ENCODE measurements at regions not wholly inside any gene's neighbourhood (a gene's known extent, or its start where the extent isn't known, plus 50 kb on each side); places are given as distances from the start of the nearest gene placed in this dataset.

DNA sequence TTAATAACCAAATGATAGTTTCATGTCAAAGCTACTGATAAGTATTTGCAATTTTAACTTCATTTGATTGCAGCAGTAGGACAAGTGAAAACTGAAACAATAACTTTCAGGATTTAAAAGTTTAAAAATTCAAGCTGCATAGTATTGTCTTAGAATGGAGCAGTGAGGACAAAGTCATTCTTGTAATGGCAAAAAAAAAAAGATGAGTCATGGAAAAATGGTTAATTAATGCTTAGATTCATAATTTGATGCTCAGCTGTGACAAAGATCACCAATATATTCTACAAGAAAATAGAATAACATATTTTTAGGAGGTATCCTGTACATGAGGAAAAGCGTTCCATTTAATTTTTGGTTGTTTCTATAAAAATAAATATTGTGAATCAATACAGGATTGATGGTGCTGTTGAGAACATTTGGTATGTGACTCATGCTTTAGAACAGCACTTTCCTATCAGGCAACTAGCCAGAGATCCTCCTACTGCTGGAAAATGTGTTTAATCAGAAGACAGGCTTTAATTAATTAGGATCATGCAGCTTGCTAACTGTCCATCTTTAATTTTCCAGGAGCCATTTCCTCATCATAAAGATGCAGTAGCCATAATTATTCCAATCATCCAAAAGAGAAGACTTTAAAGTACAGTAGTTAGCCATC lies 239.0 kb upstream of the MMADHC start:
- Mint-ChIP-seq H3K9me3 (no peaks in the 10 kb centered on the region; a peak in 2 of 5 replicates), H3K4me1 (peaks cover 12 to 22% of the 10 kb centered on the region in 2 experiments), H3K27me3 (ENCODE audit: low read depth) (no peaks in the 10 kb centered on the region), H3K4me3 (no peak overlapping the region), H3K27ac (no peak overlapping the region), H3K36me3 (ENCODE audit: insufficient read depth in 1 of 3, low read depth in 3 of 3) (peaks cover 0 to 3% (median 2%) of the 10 kb centered on the region in 3 experiments; a peak in 3 of 7 replicates)
- no peak overlapping the region for H4K91ac ChIP-seq (ENCODE audit: insufficient read length, low read depth, low read length)
- H4K8ac ChIP-seq (replicated peaks; ENCODE audit: insufficient read length, low read depth, low read length) = no peak overlapping the region
- no peak overlapping the region for H3T11ph ChIP-seq (ENCODE audit: low read length)
- peaks cover 1% of the 10 kb centered on the region; the same call in 1 of the 2 replicates for H3K4me1 ChIP-seq (ENCODE audit: insufficient read depth, low read length)
- H2AFZ ChIP-seq (ENCODE audit: low read length) = no peak overlapping the region
- no peak overlapping the region for H3K4ac ChIP-seq (ENCODE audit: low read depth, low read length)
- no peak overlapping the region for H4K5ac ChIP-seq (ENCODE audit: insufficient read length, low read depth, low read length)
- TF ChIP-seq, protein P1, sequence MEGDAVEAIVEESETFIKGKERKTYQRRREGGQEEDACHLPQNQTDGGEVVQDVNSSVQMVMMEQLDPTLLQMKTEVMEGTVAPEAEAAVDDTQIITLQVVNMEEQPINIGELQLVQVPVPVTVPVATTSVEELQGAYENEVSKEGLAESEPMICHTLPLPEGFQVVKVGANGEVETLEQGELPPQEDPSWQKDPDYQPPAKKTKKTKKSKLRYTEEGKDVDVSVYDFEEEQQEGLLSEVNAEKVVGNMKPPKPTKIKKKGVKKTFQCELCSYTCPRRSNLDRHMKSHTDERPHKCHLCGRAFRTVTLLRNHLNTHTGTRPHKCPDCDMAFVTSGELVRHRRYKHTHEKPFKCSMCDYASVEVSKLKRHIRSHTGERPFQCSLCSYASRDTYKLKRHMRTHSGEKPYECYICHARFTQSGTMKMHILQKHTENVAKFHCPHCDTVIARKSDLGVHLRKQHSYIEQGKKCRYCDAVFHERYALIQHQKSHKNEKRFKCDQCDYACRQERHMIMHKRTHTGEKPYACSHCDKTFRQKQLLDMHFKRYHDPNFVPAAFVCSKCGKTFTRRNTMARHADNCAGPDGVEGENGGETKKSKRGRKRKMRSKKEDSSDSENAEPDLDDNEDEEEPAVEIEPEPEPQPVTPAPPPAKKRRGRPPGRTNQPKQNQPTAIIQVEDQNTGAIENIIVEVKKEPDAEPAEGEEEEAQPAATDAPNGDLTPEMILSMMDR (conservative IDR thresholded peaks at IDR 0.05) = no peak
- no peak overlapping the region for H3K23ac ChIP-seq (ENCODE audit: insufficient read length, low read depth, low read length)
- no peak overlapping the region for H2BK5ac ChIP-seq (ENCODE audit: insufficient read length, low read length)
- no peaks in the 10 kb centered on the region for H3K79me2 ChIP-seq (ENCODE audit: insufficient read depth, low read length)
- H3K27me3 ChIP-seq (ENCODE audit: insufficient read depth, low read length) = no peaks in the 10 kb centered on the region
- H3K79me1 ChIP-seq (ENCODE audit: insufficient read depth, low read depth, low read length, poor library complexity, severe bottlenecking) = no peaks in the 10 kb centered on the region
- H3K18ac ChIP-seq (ENCODE audit: insufficient read length, low read depth, low read length) = no peak overlapping the region
- no peak overlapping the region for H3K27ac ChIP-seq (ENCODE audit: insufficient read length, low read depth, low read length)
- no peak overlapping the region for H2AK5ac ChIP-seq (ENCODE audit: insufficient read length, low read length)
- no peaks in the 10 kb centered on the region for H3K9me3 ChIP-seq (ENCODE audit: control insufficient read depth, low read depth, low read length)
- no peak overlapping the region for H2BK20ac ChIP-seq (ENCODE audit: low read depth, low read length, poor library complexity, severe bottlenecking)
- WGBS (ENCODE audit: extremely low coverage, insufficient read length, low lambda C conversion rate) = no CpG with 5 or more reads among the region's 1 CpG
- no peak overlapping the region for H2BK12ac ChIP-seq (ENCODE audit: insufficient read length, low read depth, low read length)
- H3K4me2 ChIP-seq (ENCODE audit: insufficient read depth, insufficient read length, low read length) = no peak overlapping the region
- H3K14ac ChIP-seq (ENCODE audit: insufficient read depth, low read length) = no peak overlapping the region
- H3K56ac ChIP-seq (ENCODE audit: insufficient read length, low read depth, low read length) = no peak overlapping the region
- DNase-seq = no peak
- no peak overlapping the region for H3K9ac ChIP-seq (ENCODE audit: extremely low read depth, insufficient read length, low read length)
- H2BK120ac ChIP-seq (ENCODE audit: low read depth, low read length, poor library complexity, severe bottlenecking) = no peak overlapping the region
- H2BK15ac ChIP-seq (ENCODE audit: low read depth, low read length) = no peak overlapping the region
- H4K20me1 ChIP-seq (ENCODE audit: control insufficient read depth, insufficient read depth, insufficient read length) = no peaks in the 10 kb centered on the region
- no peaks in the 10 kb centered on the region for H3K23me2 ChIP-seq (ENCODE audit: insufficient read length, low read depth, low read length, poor library complexity, severe bottlenecking)
